Left ventricle myocardium inferior (tissue), 1 donor: ENCODE measurements at regions not wholly inside any gene's neighbourhood (a gene's known extent, or its start where the extent isn't known, plus 50 kb on each side); places are given as distances from the start of the nearest gene placed in this dataset.

ENCODE experiments used
- DNase-seq: peaks from one replicate; pipeline ENCODE4 v3.0.0-alpha.2; 2020
- H3K27ac ChIP-seq: fragments of 200-600 bp; replicated peaks from 2 replicates; pipeline ENCODE4 v1.8.0; 2021
- H3K27me3 ChIP-seq: fragments of 200-600 bp; 2 replicates; pipeline ENCODE4 v1.8.0; 2021; ENCODE audit warnings: low read depth
- H3K36me3 ChIP-seq: fragments of 200-600 bp; 2 replicates; pipeline ENCODE4 v1.8.0; 2021
- H3K4me1 ChIP-seq: fragments of 200-600 bp; 2 replicates; pipeline ENCODE4 v1.8.0; 2021
- H3K4me3 ChIP-seq: fragments of 200-600 bp; 2 replicates; pipeline ENCODE4 v1.8.0; 2021; ENCODE audit warnings: mild to moderate bottlenecking, moderate library complexity
- H3K9me3 ChIP-seq: fragments of 200-600 bp; replicated peaks from 2 replicates; pipeline ENCODE4 v1.8.0; 2021
- CTCF ChIP-seq: fragments of 200-600 bp; IDR thresholded peaks from 2 replicates; pipeline ENCODE4 v1.8.0; 2021; ENCODE audit warnings: antibody characterized with exemption, mild to moderate bottlenecking, borderline replicate concordance
- intact Hi-C: fragments of 100-400 bp; cut with micrococcal nuclease; formaldehyde crosslinking; loops from one replicate; pipeline ENCODE4 v1.11.0; 2022
- donor health status: DM: no; HTN: yes; CAD: no; lungs with severe emphysema.

DNA sequence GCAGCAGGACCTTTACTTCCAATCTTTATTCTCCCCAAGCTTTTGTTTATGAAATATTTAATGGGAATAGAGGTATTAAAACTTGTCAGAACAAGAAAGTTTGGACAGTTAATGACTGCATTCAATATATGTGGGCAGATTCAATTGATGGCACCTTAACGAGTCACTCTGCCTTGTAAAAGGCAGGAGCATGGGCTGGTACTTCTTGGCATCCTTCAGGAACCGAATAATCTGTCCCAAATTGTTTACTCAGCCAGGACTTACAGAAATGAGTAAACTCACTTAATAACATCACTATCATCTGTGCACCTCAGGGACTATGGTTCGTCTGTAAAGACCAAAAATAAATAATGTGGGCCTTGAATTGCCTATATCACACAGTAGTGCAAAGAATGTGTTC, 1280.3 kb upstream of the TMEFF2 start:
- H3K36me3 ChIP-seq, result no peaks in the 10 kb centered on the region
- no peak overlapping the region for H3K27ac ChIP-seq
- intact Hi-C loops, result no loop called here
- no peaks in the 10 kb centered on the region for H3K4me1 ChIP-seq
- peaks cover 30% of the 10 kb centered on the region for H3K9me3 ChIP-seq
- H3K27me3 ChIP-seq, result no peaks in the 10 kb centered on the region
- DNase-seq, result no peak
- TF ChIP-seq CTCF, result no peak
- H3K4me3 ChIP-seq, result no peak overlapping the region

DNA sequence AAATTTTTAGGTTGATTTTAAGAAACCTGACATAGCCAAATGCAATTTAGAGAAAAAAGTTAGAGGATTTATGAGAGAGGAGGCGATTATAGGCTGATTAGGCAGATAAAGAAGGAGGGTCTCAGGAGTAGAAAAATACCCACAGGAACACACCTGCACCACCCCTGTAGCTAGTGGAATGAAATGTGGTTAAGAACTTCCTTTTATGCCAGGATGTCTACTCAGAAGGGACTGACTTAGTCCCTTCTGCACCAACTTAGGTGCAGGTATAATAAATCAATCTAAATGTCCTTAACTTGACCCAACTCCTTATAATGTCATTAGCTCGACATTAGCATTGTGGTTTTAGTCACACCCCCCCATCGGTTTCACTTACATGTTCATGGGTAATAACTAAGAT, 1274.5 kb upstream of the TMEFF2 start:
- no peak overlapping the region for H3K27ac ChIP-seq
- H3K27me3 ChIP-seq, result no peaks in the 10 kb centered on the region
- H3K4me1 ChIP-seq, result no peaks in the 10 kb centered on the region
- intact Hi-C loops, result no loop called here
- DNase-seq, result no peak
- no peaks in the 10 kb centered on the region for H3K36me3 ChIP-seq
- peaks cover 46% of the 10 kb centered on the region for H3K9me3 ChIP-seq
- TF ChIP-seq CTCF, result no peak
- H3K4me3 ChIP-seq, result no peak overlapping the region

- H3K27ac ChIP-seq, result no peak overlapping the region
- H3K4me3 ChIP-seq, result no peak overlapping the region
- peaks cover 30% of the 10 kb centered on the region for H3K9me3 ChIP-seq
- H3K27me3 ChIP-seq, result no peaks in the 10 kb centered on the region
- TF ChIP-seq CTCF, result no peak
- intact Hi-C loops, result no loop called here
- no peaks in the 10 kb centered on the region for H3K36me3 ChIP-seq
- H3K4me1 ChIP-seq, result no peaks in the 10 kb centered on the region
- no peak for DNase-seq
Measured at GRCh38 chr2:193467276-193467987, 1272.7 kb upstream of the TMEFF2 start.

DNA sequence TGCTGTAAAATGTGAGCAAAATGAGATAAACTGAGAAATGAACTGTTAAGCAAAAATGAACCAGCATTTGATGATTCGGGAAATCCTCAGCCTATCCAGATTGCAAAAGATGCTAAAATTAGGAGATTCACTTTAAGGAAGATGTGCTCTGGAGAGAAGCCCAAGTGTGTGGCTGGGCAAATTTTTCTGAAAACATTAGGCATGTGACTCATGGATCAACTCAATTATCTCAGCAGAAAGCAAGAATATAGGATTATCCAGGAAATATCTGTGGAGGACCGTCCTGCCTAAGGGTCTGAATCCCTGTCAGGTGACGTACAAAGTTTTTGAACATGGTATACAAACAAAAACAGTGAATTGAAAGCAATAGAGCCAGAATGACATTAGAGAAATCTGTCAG, 1268.3 kb upstream of the TMEFF2 start:
- no peak for TF ChIP-seq CTCF
- Histone ChIP-seq H3K36me3 (no peaks in the 10 kb centered on the region), H3K4me3 (no peak overlapping the region), H3K27me3 (no peaks in the 10 kb centered on the region), H3K4me1 (no peaks in the 10 kb centered on the region), H3K27ac (no peak overlapping the region), H3K9me3 (peaks cover 16% of the 10 kb centered on the region)
- no peak for DNase-seq
- intact Hi-C loops, result no loop called here

GRCh38 chr2:193462411-193462810, 1267.7 kb upstream of the TMEFF2 start:
- no peaks in the 10 kb centered on the region for H3K36me3 ChIP-seq
- TF ChIP-seq CTCF, result no peak
- H3K4me1 ChIP-seq, result no peaks in the 10 kb centered on the region
- H3K27ac ChIP-seq, result no peak overlapping the region
- DNase-seq, result no peak
- peaks cover 17% of the 10 kb centered on the region for H3K9me3 ChIP-seq
- no peaks in the 10 kb centered on the region for H3K27me3 ChIP-seq
- intact Hi-C loops, result no loop called here
- no peak overlapping the region for H3K4me3 ChIP-seq
